ENCODE measurements at regions not wholly inside any gene's neighbourhood (a gene's known extent, or its start where the extent isn't known, plus 50 kb on each side); places are given as distances from the start of the nearest gene placed in this dataset.

- Mint-ChIP-seq H3K27ac (no peak overlapping the region), H3K4me1 (no peaks in the 10 kb centered on the region), H3K4me3 (no peak overlapping the region), H3K9me3 (no peaks in the 10 kb centered on the region), H3K36me3 (no peaks in the 10 kb centered on the region), H3K27me3 (ENCODE audit: low read depth in 2 of 2) (no peaks in the 10 kb centered on the region)
- intact Hi-C loops (cut with micrococcal nuclease) = no loop called here
- TF ChIP-seq CTCF (IDR thresholded peaks at IDR 0.05) = no peak
- WGBS (ENCODE audit: insufficient coverage) = 60% methylated on average over 1 of the region's 2 CpGs
- H3K4me3 ChIP-seq (ENCODE audit: low read length) = no peak overlapping the region
- no peaks in the 10 kb centered on the region for H3K4me1 ChIP-seq (ENCODE audit: control insufficient read depth, insufficient read depth, low read length)
- no peaks in the 10 kb centered on the region for H3K9me3 ChIP-seq (ENCODE audit: control insufficient read depth, insufficient read depth, low read length)
- no peaks in the 10 kb centered on the region for H3K36me3 ChIP-seq (ENCODE audit: control insufficient read depth, insufficient read depth, low read length)
- H3K27me3 ChIP-seq (ENCODE audit: control insufficient read depth, insufficient read depth, low read length) = no peaks in the 10 kb centered on the region
- ATAC-seq (no peak), DNase-seq (no peak)
- no peak overlapping the region for H3K27ac ChIP-seq (ENCODE audit: low read length)
These were observed 125.8 kb upstream of the EPB41L3 start for GRCh38 chr18:5669585-5669984.

GRCh38 chr18:5668087-5668715 lies 124.4 kb upstream of the EPB41L3 start:
- H3K4me1 Mint-ChIP-seq = no peaks in the 10 kb centered on the region
- peak in 1 of 3 donors; percentile 5 for ATAC-seq
- H3K27me3 ChIP-seq (ENCODE audit: control insufficient read depth, insufficient read depth, low read length) = no peaks in the 10 kb centered on the region

GRCh38 chr18:5667356-5667755 lies 123.6 kb upstream of the EPB41L3 start:
- Histone ChIP-seq H3K4me3 (ENCODE audit: low read length) (no peak overlapping the region), H3K4me1 (ENCODE audit: control insufficient read depth, insufficient read depth, low read length) (no peaks in the 10 kb centered on the region), H3K36me3 (ENCODE audit: control insufficient read depth, insufficient read depth, low read length) (no peaks in the 10 kb centered on the region), H3K27ac (ENCODE audit: low read length) (no peak overlapping the region), H3K9me3 (ENCODE audit: control insufficient read depth, insufficient read depth, low read length) (no peaks in the 10 kb centered on the region), H3K27me3 (ENCODE audit: control insufficient read depth, insufficient read depth, low read length) (no peaks in the 10 kb centered on the region)
- H3K4me1 Mint-ChIP-seq = no peaks in the 10 kb centered on the region
- H3K27ac Mint-ChIP-seq = no peak overlapping the region
- WGBS (ENCODE audit: insufficient coverage) = 82% methylated on average over 2 of the region's 3 CpGs
- TF ChIP-seq CTCF (IDR thresholded peaks at IDR 0.05) = no peak
- intact Hi-C loops (cut with micrococcal nuclease) = no loop called here
- no peaks in the 10 kb centered on the region for H3K36me3 Mint-ChIP-seq
- H3K27me3 Mint-ChIP-seq (ENCODE audit: low read depth in 2 of 2) = no peaks in the 10 kb centered on the region
- H3K9me3 Mint-ChIP-seq = peaks cover 0 to 5% of the 10 kb centered on the region in 2 donors
- no peak overlapping the region for H3K4me3 Mint-ChIP-seq
- no peak for DNase-seq
- ATAC-seq = no peak

More at GRCh38 chr18:5668087-5668715, 124.4 kb upstream of the EPB41L3 start:
- Histone ChIP-seq H3K4me3 (ENCODE audit: low read length) (no peak overlapping the region), H3K27ac (ENCODE audit: low read length) (no peak overlapping the region), H3K4me1 (ENCODE audit: control insufficient read depth, insufficient read depth, low read length) (no peaks in the 10 kb centered on the region), H3K36me3 (ENCODE audit: control insufficient read depth, insufficient read depth, low read length) (no peaks in the 10 kb centered on the region), H3K9me3 (ENCODE audit: control insufficient read depth, insufficient read depth, low read length) (no peaks in the 10 kb centered on the region)
- no peak for DNase-seq
- TF ChIP-seq CTCF (IDR thresholded peaks at IDR 0.05) = no peak
- Mint-ChIP-seq H3K4me3 (no peak overlapping the region), H3K9me3 (peaks cover 0 to 5% of the 10 kb centered on the region in 2 donors), H3K27me3 (ENCODE audit: low read depth in 2 of 2) (no peaks in the 10 kb centered on the region), H3K27ac (no peak overlapping the region), H3K36me3 (no peaks in the 10 kb centered on the region)
- intact Hi-C loops (cut with micrococcal nuclease) = no loop called here
- 43% methylated on average over 2 of the region's 2 CpGs for WGBS (ENCODE audit: insufficient coverage)

- no peak overlapping the region for H3K27ac Mint-ChIP-seq
- no peaks in the 10 kb centered on the region for H3K36me3 Mint-ChIP-seq
- TF ChIP-seq CTCF (IDR thresholded peaks at IDR 0.05) = no peak
These were observed 118.8 kb upstream of the EPB41L3 start for GRCh38 chr18:5662586-5663090.

More at GRCh38 chr18:5662586-5663090, 118.8 kb upstream of the EPB41L3 start:
- Histone ChIP-seq H3K4me3 (ENCODE audit: low read length) (no peak overlapping the region), H3K27me3 (ENCODE audit: control insufficient read depth, insufficient read depth, low read length) (no peaks in the 10 kb centered on the region), H3K27ac (ENCODE audit: low read length) (no peak overlapping the region), H3K4me1 (ENCODE audit: control insufficient read depth, insufficient read depth, low read length) (no peaks in the 10 kb centered on the region), H3K36me3 (ENCODE audit: control insufficient read depth, insufficient read depth, low read length) (no peaks in the 10 kb centered on the region), H3K9me3 (ENCODE audit: control insufficient read depth, insufficient read depth, low read length) (no peaks in the 10 kb centered on the region)
- WGBS (ENCODE audit: insufficient coverage) = 87% methylated on average over 3 of the region's 3 CpGs
- H3K4me1 Mint-ChIP-seq = no peaks in the 10 kb centered on the region
- DNase-seq (no peak), ATAC-seq (no peak)
- H3K27me3 Mint-ChIP-seq (ENCODE audit: low read depth in 2 of 2) = no peaks in the 10 kb centered on the region
- H3K9me3 Mint-ChIP-seq = peaks cover 0 to 5% of the 10 kb centered on the region in 2 donors
- intact Hi-C loops (cut with micrococcal nuclease) = no loop called here
- no peak overlapping the region for H3K4me3 Mint-ChIP-seq
